H9 (cell line): ENCODE measurements at regions not wholly inside any gene's neighbourhood (a gene's known extent, or its start where the extent isn't known, plus 50 kb on each side); places are given as distances from the start of the nearest gene placed in this dataset.

Source experiments
- DNase-seq: peaks from one replicate; pipeline ENCODE4 v3.0.0-alpha.2; 2017
- H2AFZ ChIP-seq: one replicate; pipeline ENCODE4 v1.6.1; 2013; ENCODE audit warnings: mild to moderate bottlenecking, low read length, control low read depth, moderate library complexity
- H2AK5ac ChIP-seq: 2 replicates; pipeline ENCODE4 v1.6.1; 2013; ENCODE audit warnings: low read length, control low read depth, mixed read lengths; ENCODE audit not compliant: insufficient read length
- H2BK120ac ChIP-seq: one replicate; pipeline ENCODE4 v1.6.1; 2013; ENCODE audit warnings: low read depth, mild to moderate bottlenecking, low read length, control low read depth, inconsistent platforms; ENCODE audit not compliant: poor library complexity, severe bottlenecking
- H2BK12ac ChIP-seq: 2 replicates; pipeline ENCODE4 v1.6.1; 2013; ENCODE audit warnings: low read length, control low read depth, mixed read lengths, low read depth; ENCODE audit not compliant: insufficient read length
- H2BK15ac ChIP-seq: 2 replicates; pipeline ENCODE4 v1.6.1; 2013; ENCODE audit warnings: low read depth, low read length, control low read depth
- H2BK20ac ChIP-seq: one replicate; pipeline ENCODE4 v1.6.1; 2013; ENCODE audit warnings: low read depth, mild to moderate bottlenecking, low read length, control low read depth, inconsistent platforms; ENCODE audit not compliant: poor library complexity, severe bottlenecking
- H2BK5ac ChIP-seq: 2 replicates; pipeline ENCODE4 v1.6.1; 2013; ENCODE audit warnings: low read length, control low read depth, mixed read lengths; ENCODE audit not compliant: insufficient read length
- H3K14ac ChIP-seq: 2 replicates; pipeline ENCODE4 v1.6.1; 2013; ENCODE audit warnings: low read length, control low read depth; ENCODE audit not compliant: insufficient read depth
- H3K18ac ChIP-seq: 2 replicates; pipeline ENCODE4 v1.6.1; 2013; ENCODE audit warnings: low read depth, mild to moderate bottlenecking, mixed read lengths, low read length, control low read depth; ENCODE audit not compliant: insufficient read length
- H3K23ac ChIP-seq: 2 replicates; pipeline ENCODE4 v1.6.1; 2013; ENCODE audit warnings: low read length, control low read depth, mixed read lengths, low read depth; ENCODE audit not compliant: insufficient read length
- H3K23me2 ChIP-seq: 2 replicates; pipeline ENCODE4 v1.6.1; 2013; ENCODE audit warnings: low read depth, mild to moderate bottlenecking, mixed read lengths, low read length, control low read depth; ENCODE audit not compliant: insufficient read length, poor library complexity, severe bottlenecking
- H3K27ac ChIP-seq: 2 replicates; pipeline ENCODE4 v1.5.1; 2013; ENCODE audit warnings: low read length, control low read depth, mixed read lengths, low read depth; ENCODE audit not compliant: insufficient read length
- H3K27me3 ChIP-seq: 2 replicates; pipeline ENCODE4 v1.6.1; 2013; ENCODE audit warnings: low read length, control low read depth, inconsistent platforms; ENCODE audit not compliant: insufficient read depth
- H3K4ac ChIP-seq: 2 replicates; pipeline ENCODE4 v1.6.1; 2013; ENCODE audit warnings: low read depth, mild to moderate bottlenecking, control low read depth, inconsistent platforms, low read length, moderate library complexity
- H3K4me1 ChIP-seq: 2 replicates; pipeline ENCODE4 v1.6.1; 2013; ENCODE audit warnings: low read length, control low read depth, inconsistent platforms; ENCODE audit not compliant: insufficient read depth
- H3K4me2 ChIP-seq: 2 replicates; pipeline ENCODE4 v1.6.1; 2013; ENCODE audit warnings: low read length, control low read depth, mixed read lengths; ENCODE audit not compliant: insufficient read length, insufficient read depth
- H3K56ac ChIP-seq: 2 replicates; pipeline ENCODE4 v1.6.1; 2013; ENCODE audit warnings: low read depth, mild to moderate bottlenecking, mixed read lengths, low read length, control low read depth; ENCODE audit not compliant: insufficient read length
- H3K79me1 ChIP-seq: 2 replicates; pipeline ENCODE4 v1.6.1; 2013; ENCODE audit warnings: low read depth, mild to moderate bottlenecking, moderate library complexity, low read length, control low read depth, inconsistent platforms; ENCODE audit not compliant: insufficient read depth, poor library complexity, severe bottlenecking
- H3K79me2 ChIP-seq: 2 replicates; pipeline ENCODE4 v1.6.1; 2013; ENCODE audit warnings: low read length, control low read depth, inconsistent platforms; ENCODE audit not compliant: insufficient read depth
- H3K9ac ChIP-seq: 2 replicates; pipeline ENCODE4 v1.6.1; 2013; ENCODE audit warnings: low read length, control low read depth, mixed read lengths; ENCODE audit not compliant: insufficient read length; ENCODE audit errors: extremely low read depth
- H3K9me3 ChIP-seq: one replicate; pipeline ENCODE4 v1.6.1; 2013; ENCODE audit warnings: low read depth, low read length, inconsistent platforms; ENCODE audit not compliant: control insufficient read depth
- H3T11ph ChIP-seq: one replicate; pipeline ENCODE4 v1.6.1; 2013; ENCODE audit warnings: mild to moderate bottlenecking, low read length, control low read depth, inconsistent platforms
- H4K20me1 ChIP-seq: one replicate; pipeline ENCODE4 v1.6.1; 2013; ENCODE audit not compliant: control insufficient read depth, insufficient read length, insufficient read depth
- H4K5ac ChIP-seq: 2 replicates; pipeline ENCODE4 v1.6.1; 2013; ENCODE audit warnings: low read depth, mild to moderate bottlenecking, mixed read lengths, low read length, control low read depth; ENCODE audit not compliant: insufficient read length
- H4K8ac ChIP-seq: replicated peaks from 2 replicates; pipeline ENCODE4 v1.6.1; 2013; ENCODE audit warnings: low read length, control low read depth, mixed read lengths, low read depth; ENCODE audit not compliant: insufficient read length
- H4K91ac ChIP-seq: 2 replicates; pipeline ENCODE4 v1.6.1; 2013; ENCODE audit warnings: low read depth, mild to moderate bottlenecking, moderate library complexity, mixed read lengths, low read length, control low read depth; ENCODE audit not compliant: insufficient read length
- H3K27ac Mint-ChIP-seq, 3 experiments: 2 replicates in 2 of 3; 3 replicates in 1 of 3; pipeline ENCODE4 v1.8.0; 2020 to 2021; ENCODE audit warnings: mixed read lengths in 3 of 3, mild to moderate bottlenecking in 1 of 3, moderate library complexity in 1 of 3
- H3K27me3 Mint-ChIP-seq: 2 replicates; pipeline ENCODE4 v1.8.0; 2021; ENCODE audit warnings: low read depth, mild to moderate bottlenecking, moderate library complexity, mixed read lengths
- H3K36me3 Mint-ChIP-seq, 3 experiments: 2 replicates in 2 of 3; 3 replicates in 1 of 3; pipeline ENCODE4 v1.8.0; 2020 to 2021; ENCODE audit warnings: low read depth in 3 of 3, mixed read lengths in 3 of 3; ENCODE audit not compliant: insufficient read depth in 1 of 3
- H3K4me1 Mint-ChIP-seq, 2 experiments: 2 replicates each; pipeline ENCODE4 v1.8.0; 2020; ENCODE audit warnings: mixed read lengths in 2 of 2
- H3K4me3 Mint-ChIP-seq, 2 experiments: 2 replicates in 1 of 2; 3 replicates in 1 of 2; pipeline ENCODE4 v1.8.0; 2020 to 2021; ENCODE audit warnings: mild to moderate bottlenecking in 2 of 2, mixed read lengths in 2 of 2, moderate library complexity in 1 of 2
- H3K9me3 Mint-ChIP-seq, 2 experiments: 2 replicates in 1 of 2; 3 replicates in 1 of 2; pipeline ENCODE4 v1.8.0; 2020; ENCODE audit warnings: mild to moderate bottlenecking in 2 of 2, mixed read lengths in 2 of 2, moderate library complexity in 1 of 2
- WGBS: extraction: QIAGEN DNeasy Blood & Tissue Kit; methylation state at CpG from one replicate; pipeline ENCODE4 v1.1.7; 2013; ENCODE audit warnings: missing lambda C conversion rate, low lambda C conversion rate, mixed read lengths; ENCODE audit not compliant: insufficient read length; ENCODE audit errors: extremely low coverage; 5-methylcytosine and 5-hydroxymethylcytosine counted together
- TF ChIP-seq, protein P1 (sequence below): fragments of 200-600 bp; sonication (generic); conservative IDR thresholded peaks from 3 replicates; pipeline ENCODE4 v1.8.0; 2021; ENCODE audit warnings: antibody characterized with exemption, mild to moderate bottlenecking

DNA sequence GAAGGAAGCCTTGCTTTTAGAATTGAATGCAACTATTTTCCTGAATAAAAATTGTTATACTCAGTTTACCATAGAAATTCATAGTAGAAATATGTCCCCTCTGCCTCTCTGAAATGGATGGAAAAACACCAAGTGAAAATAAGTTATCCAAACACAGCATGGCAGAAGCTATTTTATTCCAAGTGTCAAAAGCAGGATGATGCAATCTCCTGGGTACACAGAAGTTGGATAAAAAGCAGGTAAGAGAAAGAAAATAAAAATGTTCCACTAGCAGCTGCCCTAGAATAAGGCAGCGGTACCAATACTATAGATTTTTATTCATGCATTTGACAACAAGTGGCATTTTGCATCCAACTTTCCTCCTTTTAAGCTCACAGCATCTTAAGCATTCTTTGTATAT lies 89.0 kb upstream of the TENT5D start:
- Histone ChIP-seq H2AK5ac (no peak overlapping the region), H2BK120ac (no peak overlapping the region), H3K23me2 (no peaks in the 10 kb centered on the region), H2AFZ (no peak overlapping the region), H3K9me3 (no peaks in the 10 kb centered on the region), H2BK5ac (no peak overlapping the region), H4K5ac (no peak overlapping the region), H3K27ac (no peak overlapping the region), H2BK20ac (no peak overlapping the region), H3K56ac (no peak overlapping the region), H3K23ac (no peak overlapping the region), H3K79me1 (no peaks in the 10 kb centered on the region), H4K20me1 (no peaks in the 10 kb centered on the region), H2BK15ac (no peak overlapping the region), H3K27me3 (no peaks in the 10 kb centered on the region), H3K79me2 (no peaks in the 10 kb centered on the region), H3K4me2 (no peak overlapping the region), H3K18ac (no peak overlapping the region), H3K4me1 (no peaks in the 10 kb centered on the region), H3T11ph (no peak overlapping the region), H4K8ac (no peak overlapping the region), H3K14ac (no peak overlapping the region), H3K4ac (no peak overlapping the region), H3K9ac (no peak overlapping the region), H2BK12ac (no peak overlapping the region), H4K91ac (no peak overlapping the region)
- no CpG with 5 or more reads among the region's 1 CpG for WGBS
- Mint-ChIP-seq H3K4me3 (no peak overlapping the region), H3K27me3 (no peaks in the 10 kb centered on the region), H3K27ac (no peak overlapping the region), H3K9me3 (peaks cover 39 to 48% of the 10 kb centered on the region in 2 experiments), H3K4me1 (no peaks in the 10 kb centered on the region), H3K36me3 (no peaks in the 10 kb centered on the region; a peak in 1 of 7 replicates)
- no peak for DNase-seq
- TF ChIP-seq, protein P1, sequence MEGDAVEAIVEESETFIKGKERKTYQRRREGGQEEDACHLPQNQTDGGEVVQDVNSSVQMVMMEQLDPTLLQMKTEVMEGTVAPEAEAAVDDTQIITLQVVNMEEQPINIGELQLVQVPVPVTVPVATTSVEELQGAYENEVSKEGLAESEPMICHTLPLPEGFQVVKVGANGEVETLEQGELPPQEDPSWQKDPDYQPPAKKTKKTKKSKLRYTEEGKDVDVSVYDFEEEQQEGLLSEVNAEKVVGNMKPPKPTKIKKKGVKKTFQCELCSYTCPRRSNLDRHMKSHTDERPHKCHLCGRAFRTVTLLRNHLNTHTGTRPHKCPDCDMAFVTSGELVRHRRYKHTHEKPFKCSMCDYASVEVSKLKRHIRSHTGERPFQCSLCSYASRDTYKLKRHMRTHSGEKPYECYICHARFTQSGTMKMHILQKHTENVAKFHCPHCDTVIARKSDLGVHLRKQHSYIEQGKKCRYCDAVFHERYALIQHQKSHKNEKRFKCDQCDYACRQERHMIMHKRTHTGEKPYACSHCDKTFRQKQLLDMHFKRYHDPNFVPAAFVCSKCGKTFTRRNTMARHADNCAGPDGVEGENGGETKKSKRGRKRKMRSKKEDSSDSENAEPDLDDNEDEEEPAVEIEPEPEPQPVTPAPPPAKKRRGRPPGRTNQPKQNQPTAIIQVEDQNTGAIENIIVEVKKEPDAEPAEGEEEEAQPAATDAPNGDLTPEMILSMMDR: no peak
